D721Med (cell line): ENCODE measurements at regions not wholly inside any gene's neighbourhood (a gene's known extent, or its start where the extent isn't known, plus 50 kb on each side); places are given as distances from the start of the nearest gene placed in this dataset.

Experiments
- DNase-seq: peaks from one replicate; pipeline ENCODE4 v3.0.0; 2011; ENCODE audit warnings: low spot score; ENCODE audit not compliant: insufficient read length
- FAIRE-seq: peaks from 2 replicates; lab custom pipeline; 2011; peaks lifted over from hg19 to GRCh38; lab: Jason Lieb, UNC
- TF ChIP-seq, protein P1 (sequence below): IDR thresholded peaks from 2 replicates; pipeline ENCODE4 v1.5.1; 2012; ENCODE audit warnings: mild to moderate bottlenecking, control low read depth; ENCODE audit not compliant: insufficient read depth; ENCODE audit errors: missing control alignments

DNA sequence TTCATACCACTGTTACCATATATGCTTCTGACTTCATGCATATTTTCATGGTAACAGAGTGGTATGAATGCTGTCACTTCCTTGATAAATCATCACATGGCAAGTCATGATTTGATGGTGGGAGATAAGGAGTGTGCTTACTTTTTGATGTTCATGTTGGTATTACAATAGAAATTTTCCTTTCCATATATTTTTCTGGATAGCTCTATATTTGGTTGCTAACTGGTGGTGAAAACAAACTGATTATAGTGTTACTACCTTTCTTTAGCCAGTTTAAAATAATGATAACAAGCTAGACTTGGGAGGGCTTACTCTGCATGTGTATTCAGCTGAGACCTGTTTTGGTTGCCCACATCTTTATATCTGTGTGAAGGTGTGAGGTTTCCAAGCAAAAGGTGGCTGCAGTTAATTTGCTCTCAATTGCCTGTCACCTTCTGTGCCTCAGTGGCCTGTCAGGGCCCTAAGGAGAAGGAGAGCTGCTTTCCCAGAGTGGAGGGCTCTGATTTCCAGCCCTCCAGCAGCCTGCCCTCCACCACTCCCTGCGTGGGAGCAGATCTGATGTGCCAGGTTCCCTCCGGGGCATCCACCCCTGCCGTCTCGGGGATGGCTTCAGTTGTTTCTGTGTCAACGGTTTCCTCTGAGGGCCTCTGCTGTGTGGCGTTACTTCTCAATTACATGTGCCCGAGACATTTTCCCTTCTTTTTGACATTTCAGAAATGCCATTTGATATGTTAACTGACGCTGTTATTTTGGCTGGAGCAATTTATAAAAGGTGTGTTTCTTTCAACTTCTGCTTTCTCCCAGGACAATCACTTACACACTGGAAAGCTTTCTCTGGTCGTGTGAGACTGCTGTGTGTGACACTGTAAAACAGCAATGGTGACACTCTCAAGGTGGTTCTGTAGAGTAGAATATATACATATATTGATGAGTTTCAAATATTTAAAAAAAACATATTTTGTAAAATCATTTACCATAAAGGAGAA, 107.7 kb upstream of the KLF6 start:
- DNase-seq (no peak), FAIRE-seq (no peak)
- TF ChIP-seq, protein P1, sequence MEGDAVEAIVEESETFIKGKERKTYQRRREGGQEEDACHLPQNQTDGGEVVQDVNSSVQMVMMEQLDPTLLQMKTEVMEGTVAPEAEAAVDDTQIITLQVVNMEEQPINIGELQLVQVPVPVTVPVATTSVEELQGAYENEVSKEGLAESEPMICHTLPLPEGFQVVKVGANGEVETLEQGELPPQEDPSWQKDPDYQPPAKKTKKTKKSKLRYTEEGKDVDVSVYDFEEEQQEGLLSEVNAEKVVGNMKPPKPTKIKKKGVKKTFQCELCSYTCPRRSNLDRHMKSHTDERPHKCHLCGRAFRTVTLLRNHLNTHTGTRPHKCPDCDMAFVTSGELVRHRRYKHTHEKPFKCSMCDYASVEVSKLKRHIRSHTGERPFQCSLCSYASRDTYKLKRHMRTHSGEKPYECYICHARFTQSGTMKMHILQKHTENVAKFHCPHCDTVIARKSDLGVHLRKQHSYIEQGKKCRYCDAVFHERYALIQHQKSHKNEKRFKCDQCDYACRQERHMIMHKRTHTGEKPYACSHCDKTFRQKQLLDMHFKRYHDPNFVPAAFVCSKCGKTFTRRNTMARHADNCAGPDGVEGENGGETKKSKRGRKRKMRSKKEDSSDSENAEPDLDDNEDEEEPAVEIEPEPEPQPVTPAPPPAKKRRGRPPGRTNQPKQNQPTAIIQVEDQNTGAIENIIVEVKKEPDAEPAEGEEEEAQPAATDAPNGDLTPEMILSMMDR: no peak

DNA sequence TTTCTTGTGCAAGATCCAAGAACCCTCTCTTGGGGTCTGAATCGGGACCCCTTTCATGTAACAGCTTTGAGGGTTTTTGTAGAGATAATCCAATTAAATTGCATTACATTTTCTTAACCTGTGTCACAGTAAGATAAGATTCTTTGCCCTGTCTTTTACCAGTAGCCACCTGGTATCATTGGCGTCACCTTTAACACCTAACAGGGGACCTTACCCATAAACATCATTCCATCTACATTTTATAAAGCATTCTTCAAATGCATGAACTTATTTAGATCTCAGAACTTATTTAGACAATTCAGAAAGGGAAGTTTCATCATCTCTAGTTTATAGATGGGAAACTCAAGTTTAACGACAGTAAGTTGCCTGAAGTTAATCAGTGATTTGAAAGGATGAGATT, 106.4 kb upstream of the KLF6 start:
- TF ChIP-seq, protein P1: no peak
- FAIRE-seq (no peak), DNase-seq (no peak)

DNA sequence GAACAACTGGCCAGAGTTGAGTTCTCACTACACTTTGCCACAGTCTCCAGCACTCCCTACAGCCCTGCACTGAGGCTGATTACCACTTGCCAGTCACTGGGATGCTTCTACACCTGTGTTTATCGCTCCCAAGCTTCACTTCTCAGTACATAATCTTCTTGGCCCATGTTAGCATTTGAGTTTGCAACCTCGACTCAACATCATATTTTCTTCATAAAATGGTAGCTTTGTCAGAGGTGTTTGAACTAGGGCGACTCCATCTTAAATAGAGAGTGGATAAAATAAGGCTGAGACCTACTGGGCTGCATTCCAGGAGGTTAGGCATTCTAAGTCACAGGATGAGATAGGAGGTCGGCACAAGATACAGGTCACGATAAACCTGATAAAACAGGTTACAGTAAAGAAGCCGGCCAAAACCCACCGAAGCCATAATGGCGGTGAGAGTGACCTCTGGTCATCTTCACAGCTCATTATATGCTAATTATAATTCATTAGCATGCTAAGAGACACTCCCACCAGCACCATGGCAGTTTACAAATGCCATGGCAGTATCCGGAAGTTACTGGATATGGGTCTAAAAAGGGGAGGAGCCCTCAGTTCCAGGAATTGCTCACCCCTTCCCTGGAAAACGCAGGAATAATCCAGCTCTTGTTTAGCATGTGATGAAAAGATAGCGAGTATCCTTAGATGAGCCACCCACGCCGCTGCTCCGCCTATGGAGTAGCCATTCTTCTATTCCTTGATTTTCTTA, 105.8 kb upstream of the KLF6 start:
- DNase-seq: no peak
- TF ChIP-seq, protein P1: no peak
- no peak for FAIRE-seq

DNA sequence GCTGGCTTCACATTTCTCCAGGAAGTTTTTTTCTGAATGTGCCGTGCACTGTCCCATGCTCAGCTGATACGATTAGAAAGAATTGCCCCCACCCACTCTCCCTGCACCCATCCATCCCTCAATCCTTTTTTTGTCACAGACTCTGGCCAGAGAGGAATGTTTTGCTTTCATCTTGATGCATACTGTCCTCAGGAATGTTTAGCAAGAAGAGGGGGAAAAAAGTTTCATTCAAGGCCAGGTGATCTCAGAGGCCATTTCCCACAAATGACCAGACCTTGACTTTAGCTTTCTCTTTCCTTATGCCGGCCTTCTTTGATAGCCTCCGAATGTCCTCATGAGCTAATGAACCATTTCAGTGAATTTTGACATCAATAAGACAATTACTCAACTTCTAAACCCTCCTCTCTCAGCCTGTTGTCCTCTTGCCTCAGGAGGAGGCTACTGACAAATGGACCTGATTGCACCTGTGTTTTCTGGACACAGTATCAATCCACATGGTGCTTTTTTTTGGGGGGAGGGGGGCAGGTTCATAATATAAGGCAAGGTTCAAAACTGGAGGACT, 105.0 kb upstream of the KLF6 start:
- DNase-seq: no peak
- FAIRE-seq: no peak
- TF ChIP-seq, protein P1: no peak

DNA sequence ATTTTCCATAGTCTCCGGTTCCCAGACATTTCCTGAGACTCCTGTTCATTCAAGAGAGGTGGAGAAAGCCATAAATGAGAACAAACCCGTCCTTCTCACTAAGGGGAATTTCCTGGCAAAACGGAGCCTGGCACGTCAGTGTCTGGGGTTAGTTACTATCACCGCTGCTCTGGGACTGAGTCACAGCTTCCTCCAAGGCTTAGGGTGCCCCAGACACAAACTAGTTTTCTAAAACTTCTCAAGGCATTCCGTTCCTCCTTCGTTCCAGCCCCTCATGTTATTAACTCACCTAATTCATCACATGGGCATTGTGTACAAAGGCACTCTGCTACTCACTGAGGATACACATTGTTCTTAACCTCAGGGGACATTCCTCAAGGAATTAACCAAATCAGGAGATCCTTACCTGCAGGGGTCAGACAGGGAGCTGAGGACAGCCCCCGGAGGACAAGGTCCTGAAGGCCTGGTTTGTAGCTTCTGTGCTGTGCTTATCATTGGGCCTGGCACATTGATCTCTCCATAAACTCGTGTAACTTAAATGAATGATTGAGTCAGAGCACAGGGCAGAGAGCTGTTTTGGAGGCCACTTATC, 103.0 kb upstream of the KLF6 start:
- FAIRE-seq: no peak
- no peak for DNase-seq
- TF ChIP-seq, protein P1: no peak

DNA sequence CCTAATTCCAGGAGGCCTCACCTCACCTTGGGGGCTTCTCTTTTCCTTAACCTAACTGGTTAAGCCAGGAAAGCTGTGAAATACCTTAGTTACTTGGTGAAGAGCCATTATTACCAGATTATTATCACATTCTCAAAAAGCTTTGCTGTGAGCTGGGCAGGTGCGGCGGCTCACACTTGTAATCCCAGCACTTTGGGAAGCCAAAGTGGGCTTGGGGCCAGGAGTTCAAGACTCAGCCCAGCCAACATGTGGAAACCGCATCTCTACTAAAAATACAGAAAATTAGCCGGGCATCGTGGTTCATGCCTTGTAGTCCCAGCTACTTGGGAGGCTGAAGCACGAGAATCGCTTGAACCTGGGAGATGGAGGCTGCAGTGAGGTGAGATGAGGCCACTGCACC, 102.4 kb upstream of the KLF6 start:
- FAIRE-seq (no peak), DNase-seq (no peak)
- TF ChIP-seq, protein P1: no peak
